DOHH2 (cell line): ENCODE measurements at regions not wholly inside any gene's neighbourhood (a gene's known extent, or its start where the extent isn't known, plus 50 kb on each side); places are given as distances from the start of the nearest gene placed in this dataset.

Source experiments
- H3F3A ChIP-seq: fragments of 200-600 bp; sonication (generic), shearing (Covaris generic); 2 replicates; pipeline ENCODE4 v1.6.0; 2016; ENCODE audit warnings: antibody characterized with exemption, mild to moderate bottlenecking; ENCODE audit not compliant: control insufficient read depth, insufficient read depth
- H3K27ac ChIP-seq: fragments of 200-600 bp; sonication (generic); 2 replicates; pipeline ENCODE4 v1.5.1; 2014; ENCODE audit warnings: low read depth, mild to moderate bottlenecking, low read length, moderate library complexity
- H3K27me3 ChIP-seq: fragments of 200-600 bp; sonication (generic); 2 replicates; pipeline ENCODE4 v1.6.1; 2014; ENCODE audit warnings: mild to moderate bottlenecking, low read length, mixed read lengths; ENCODE audit not compliant: control insufficient read depth
- H3K36me3 ChIP-seq: fragments of 200-600 bp; sonication (generic); 2 replicates; pipeline ENCODE4 v1.6.1; 2014; ENCODE audit warnings: mild to moderate bottlenecking, low read length, moderate library complexity, mixed read lengths; ENCODE audit not compliant: control insufficient read depth
- H3K4me1 ChIP-seq: fragments of 200-600 bp; sonication (generic); 2 replicates; pipeline ENCODE4 v1.6.1; 2014; ENCODE audit warnings: mild to moderate bottlenecking, low read length, mixed read lengths; ENCODE audit not compliant: control insufficient read depth
- H3K4me2 ChIP-seq: fragments of 200-600 bp; sonication (generic); 2 replicates; pipeline ENCODE4 v1.6.0; 2014; ENCODE audit warnings: mild to moderate bottlenecking, low read length, moderate library complexity
- H3K4me3 ChIP-seq: fragments of 200-600 bp; sonication (generic); 2 replicates; pipeline ENCODE4 v1.5.1; 2014; ENCODE audit warnings: mild to moderate bottlenecking, low read length, mixed read lengths
- H3K79me2 ChIP-seq: fragments of 200-600 bp; sonication (generic); 2 replicates; pipeline ENCODE4 v1.6.1; 2014; ENCODE audit warnings: mild to moderate bottlenecking, low read length, mixed read lengths; ENCODE audit not compliant: control insufficient read depth
- H3K9me2 ChIP-seq: fragments of 200-600 bp; sonication (generic); replicated peaks from 2 replicates; pipeline ENCODE4 v1.6.1; 2014; ENCODE audit warnings: mild to moderate bottlenecking, low read length, mixed read lengths; ENCODE audit not compliant: control insufficient read depth
- H3K9me3 ChIP-seq: fragments of 200-600 bp; sonication (generic); 2 replicates; pipeline ENCODE4 v1.6.1; 2014; ENCODE audit warnings: antibody characterized with exemption, low read length, mixed read lengths; ENCODE audit not compliant: control insufficient read depth, insufficient read depth
- H4K20me1 ChIP-seq: fragments of 200-600 bp; sonication (generic); 2 replicates; pipeline ENCODE4 v1.6.0; 2014; ENCODE audit warnings: low read depth, mild to moderate bottlenecking, antibody characterized with exemption, low read length, moderate library complexity; ENCODE audit not compliant: control insufficient read depth, insufficient read depth
- EZH2phosphoT487 ChIP-seq: fragments of 200-600 bp; sonication (generic); IDR thresholded peaks from 2 replicates; pipeline ENCODE4 v1.6.1; 2017; ENCODE audit warnings: borderline replicate concordance, mild to moderate bottlenecking, antibody characterized with exemption, low read length, moderate library complexity, mixed read lengths
- TF ChIP-seq, protein P1 (sequence below): fragments of 200-600 bp; sonication (generic); IDR thresholded peaks from one replicate; pipeline ENCODE4 v1.5.1; 2014; ENCODE audit warnings: antibody characterized with exemption, mild to moderate bottlenecking, low read depth, low read length; ENCODE audit not compliant: poor library complexity, severe bottlenecking

DNA sequence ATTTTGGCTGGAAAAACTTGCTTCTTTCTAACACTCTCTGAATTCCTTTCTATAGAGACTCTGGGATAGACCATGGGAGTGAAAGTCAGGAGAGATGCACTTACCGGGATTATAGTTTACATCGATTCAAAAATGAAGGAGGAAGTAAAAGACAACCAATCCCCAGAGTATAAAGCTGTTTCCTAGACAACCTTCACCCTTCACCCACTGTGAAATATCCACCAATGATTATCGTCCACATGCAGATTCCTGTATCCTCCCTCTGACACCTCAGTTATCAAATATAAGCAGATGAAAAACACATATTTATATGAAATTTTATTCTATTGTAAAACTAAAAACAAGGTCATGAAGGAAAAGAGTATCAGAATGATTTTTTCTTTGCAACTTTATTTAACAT, 258.8 kb upstream of the GK2 start:
- TF ChIP-seq, protein P1, sequence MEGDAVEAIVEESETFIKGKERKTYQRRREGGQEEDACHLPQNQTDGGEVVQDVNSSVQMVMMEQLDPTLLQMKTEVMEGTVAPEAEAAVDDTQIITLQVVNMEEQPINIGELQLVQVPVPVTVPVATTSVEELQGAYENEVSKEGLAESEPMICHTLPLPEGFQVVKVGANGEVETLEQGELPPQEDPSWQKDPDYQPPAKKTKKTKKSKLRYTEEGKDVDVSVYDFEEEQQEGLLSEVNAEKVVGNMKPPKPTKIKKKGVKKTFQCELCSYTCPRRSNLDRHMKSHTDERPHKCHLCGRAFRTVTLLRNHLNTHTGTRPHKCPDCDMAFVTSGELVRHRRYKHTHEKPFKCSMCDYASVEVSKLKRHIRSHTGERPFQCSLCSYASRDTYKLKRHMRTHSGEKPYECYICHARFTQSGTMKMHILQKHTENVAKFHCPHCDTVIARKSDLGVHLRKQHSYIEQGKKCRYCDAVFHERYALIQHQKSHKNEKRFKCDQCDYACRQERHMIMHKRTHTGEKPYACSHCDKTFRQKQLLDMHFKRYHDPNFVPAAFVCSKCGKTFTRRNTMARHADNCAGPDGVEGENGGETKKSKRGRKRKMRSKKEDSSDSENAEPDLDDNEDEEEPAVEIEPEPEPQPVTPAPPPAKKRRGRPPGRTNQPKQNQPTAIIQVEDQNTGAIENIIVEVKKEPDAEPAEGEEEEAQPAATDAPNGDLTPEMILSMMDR = no peak
- no peak for TF ChIP-seq EZH2phosphoT487
- Histone ChIP-seq H3K9me2 (no peaks in the 10 kb centered on the region), H3K27me3 (no peaks in the 10 kb centered on the region), H3K27ac (no peak overlapping the region), H3F3A (no peaks in the 10 kb centered on the region), H3K79me2 (no peaks in the 10 kb centered on the region), H3K4me1 (no peaks in the 10 kb centered on the region), H3K4me3 (no peak overlapping the region), H3K4me2 (no peak overlapping the region), H4K20me1 (no peaks in the 10 kb centered on the region), H3K9me3 (no peaks in the 10 kb centered on the region), H3K36me3 (no peaks in the 10 kb centered on the region)

DNA sequence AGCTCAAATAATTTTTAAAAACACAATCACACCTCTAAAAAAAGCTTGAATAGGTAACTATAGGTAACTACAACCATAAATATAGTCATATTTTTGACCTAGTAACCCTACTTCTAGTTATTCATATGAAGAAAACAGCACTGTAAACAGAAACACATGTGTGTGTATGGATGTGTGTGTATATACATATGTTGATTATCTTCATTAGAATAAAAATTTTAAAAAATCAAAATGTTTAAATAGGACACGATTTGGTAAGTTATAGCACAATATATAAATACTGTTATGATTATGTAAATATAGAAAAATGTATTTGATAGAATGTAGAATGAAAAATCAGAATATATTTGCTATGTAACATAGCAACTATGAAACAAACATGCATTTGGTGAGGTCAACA, 258.1 kb upstream of the GK2 start:
- H3F3A ChIP-seq = no peaks in the 10 kb centered on the region
- H3K4me3 ChIP-seq = no peak overlapping the region
- H3K36me3 ChIP-seq = no peaks in the 10 kb centered on the region
- no peaks in the 10 kb centered on the region for H4K20me1 ChIP-seq
- no peaks in the 10 kb centered on the region for H3K9me2 ChIP-seq
- no peaks in the 10 kb centered on the region for H3K79me2 ChIP-seq
- no peaks in the 10 kb centered on the region for H3K27me3 ChIP-seq
- H3K4me1 ChIP-seq = no peaks in the 10 kb centered on the region
- H3K9me3 ChIP-seq = no peaks in the 10 kb centered on the region
- no peak for TF ChIP-seq EZH2phosphoT487
- TF ChIP-seq, protein P1 = no peak
- H3K27ac ChIP-seq = no peak overlapping the region
- no peak overlapping the region for H3K4me2 ChIP-seq

DNA sequence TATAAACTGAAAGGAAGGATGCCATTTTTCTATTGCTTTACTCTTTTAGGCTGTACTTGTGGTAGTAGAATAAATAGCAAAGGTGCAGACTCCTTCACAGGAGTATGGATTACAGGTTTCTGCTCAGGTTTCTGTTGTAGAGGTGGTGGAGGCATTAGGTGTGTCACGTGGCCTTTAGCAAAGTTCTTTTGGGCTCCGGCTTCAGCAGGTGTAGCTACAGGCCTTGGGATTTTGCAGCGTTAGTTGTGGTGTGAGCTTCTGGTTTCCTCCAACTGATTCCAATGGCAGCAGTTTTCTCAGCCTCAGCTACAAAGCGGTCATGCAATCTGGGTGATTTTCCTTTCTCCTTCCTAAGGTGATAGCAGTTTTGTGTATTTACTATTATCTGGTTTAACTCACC, 255.8 kb upstream of the GK2 start:
- H3K9me3 ChIP-seq = no peaks in the 10 kb centered on the region
- no peaks in the 10 kb centered on the region for H3K79me2 ChIP-seq
- no peaks in the 10 kb centered on the region for H3K4me1 ChIP-seq
- TF ChIP-seq, protein P1 = no peak
- no peak for TF ChIP-seq EZH2phosphoT487
- H3K4me2 ChIP-seq = no peak overlapping the region
- no peaks in the 10 kb centered on the region for H4K20me1 ChIP-seq
- H3K36me3 ChIP-seq = no peaks in the 10 kb centered on the region
- no peak overlapping the region for H3K27ac ChIP-seq
- no peak overlapping the region for H3K4me3 ChIP-seq
- H3F3A ChIP-seq = no peaks in the 10 kb centered on the region
- no peaks in the 10 kb centered on the region for H3K9me2 ChIP-seq
- H3K27me3 ChIP-seq = no peaks in the 10 kb centered on the region

DNA sequence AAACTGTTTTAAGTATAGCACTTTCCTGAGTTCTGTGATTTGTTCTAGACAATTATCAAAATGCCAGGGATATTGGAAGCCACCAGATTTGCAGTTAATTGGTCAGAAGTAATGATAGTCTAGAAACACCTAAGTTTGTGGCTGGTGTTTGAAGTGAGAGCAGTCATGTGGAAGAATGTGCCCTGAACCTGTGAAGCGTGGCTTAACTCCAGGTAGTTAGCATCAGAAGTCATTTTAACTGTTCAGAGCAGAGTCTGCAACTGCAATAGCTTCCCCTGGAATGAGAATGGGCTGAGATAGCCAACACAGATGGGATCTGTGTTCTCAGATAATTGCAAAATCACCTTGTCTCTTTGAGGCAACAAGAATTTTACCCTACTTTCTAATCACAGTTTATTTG, 255.1 kb upstream of the GK2 start:
- H3K4me3 ChIP-seq = no peak overlapping the region
- no peaks in the 10 kb centered on the region for H3K9me2 ChIP-seq
- no peaks in the 10 kb centered on the region for H3K36me3 ChIP-seq
- H3K9me3 ChIP-seq = no peaks in the 10 kb centered on the region
- H4K20me1 ChIP-seq = no peaks in the 10 kb centered on the region
- H3K27ac ChIP-seq = no peak overlapping the region
- no peak overlapping the region for H3K4me2 ChIP-seq
- H3K79me2 ChIP-seq = no peaks in the 10 kb centered on the region
- no peaks in the 10 kb centered on the region for H3F3A ChIP-seq
- no peaks in the 10 kb centered on the region for H3K4me1 ChIP-seq
- no peaks in the 10 kb centered on the region for H3K27me3 ChIP-seq
- no peak for TF ChIP-seq EZH2phosphoT487
- TF ChIP-seq, protein P1 = no peak
